Thymus (tissue), 11 donors: ENCODE measurements at regions not wholly inside any gene's neighbourhood (a gene's known extent, or its start where the extent isn't known, plus 50 kb on each side); places are given as distances from the start of the nearest gene placed in this dataset.

Experiments
- DNase-seq, 9 donors: peaks; one replicate each; pipeline ENCODE4 v3.0.0-alpha.2; 2013; ENCODE audit warnings: low spot score in 9 of 9, low read depth in 6 of 9, missing footprints in 1 of 9
- H3K27ac ChIP-seq, 2 donors: one replicate each; pipeline ENCODE4 v1.5.1; 2013; ENCODE audit warnings: control low read depth in 1 of 2, low read depth in 1 of 2, low read length in 1 of 2, mild to moderate bottlenecking in 1 of 2, moderate library complexity in 1 of 2
- H3K27me3 ChIP-seq, 2 donors: one replicate each; pipeline ENCODE4 v1.5.1; 2013; ENCODE audit warnings: low read length in 1 of 2; ENCODE audit not compliant: control insufficient read depth in 2 of 2, insufficient read depth in 1 of 2
- H3K36me3 ChIP-seq, 2 donors: one replicate each; pipeline ENCODE4 v1.5.1; 2013; ENCODE audit warnings: low read length in 1 of 2, mild to moderate bottlenecking in 1 of 2, moderate library complexity in 1 of 2; ENCODE audit not compliant: control insufficient read depth in 2 of 2, insufficient read depth in 2 of 2
- H3K4me1 ChIP-seq, 2 donors: one replicate each; pipeline ENCODE4 v1.5.1; 2013; ENCODE audit warnings: low read length in 2 of 2; ENCODE audit not compliant: control insufficient read depth in 2 of 2, insufficient read depth in 2 of 2
- H3K4me3 ChIP-seq, 2 donors: one replicate each; pipeline ENCODE4 v1.5.1; 2013; ENCODE audit warnings: low read length in 2 of 2, control low read depth in 1 of 2, mild to moderate bottlenecking in 1 of 2
- H3K9me3 ChIP-seq, 2 donors: one replicate each; pipeline ENCODE4 v1.5.1; 2013; ENCODE audit warnings: low read length in 1 of 2, mild to moderate bottlenecking in 1 of 2; ENCODE audit not compliant: control insufficient read depth in 2 of 2, insufficient read depth in 1 of 2
- WGBS: extraction: QIAGEN DNeasy Blood & Tissue Kit; methylation state at CpG from one replicate; pipeline ENCODE4 v1.1.7; 2013; 5-methylcytosine and 5-hydroxymethylcytosine counted together
- donor health status: healthy.

DNA sequence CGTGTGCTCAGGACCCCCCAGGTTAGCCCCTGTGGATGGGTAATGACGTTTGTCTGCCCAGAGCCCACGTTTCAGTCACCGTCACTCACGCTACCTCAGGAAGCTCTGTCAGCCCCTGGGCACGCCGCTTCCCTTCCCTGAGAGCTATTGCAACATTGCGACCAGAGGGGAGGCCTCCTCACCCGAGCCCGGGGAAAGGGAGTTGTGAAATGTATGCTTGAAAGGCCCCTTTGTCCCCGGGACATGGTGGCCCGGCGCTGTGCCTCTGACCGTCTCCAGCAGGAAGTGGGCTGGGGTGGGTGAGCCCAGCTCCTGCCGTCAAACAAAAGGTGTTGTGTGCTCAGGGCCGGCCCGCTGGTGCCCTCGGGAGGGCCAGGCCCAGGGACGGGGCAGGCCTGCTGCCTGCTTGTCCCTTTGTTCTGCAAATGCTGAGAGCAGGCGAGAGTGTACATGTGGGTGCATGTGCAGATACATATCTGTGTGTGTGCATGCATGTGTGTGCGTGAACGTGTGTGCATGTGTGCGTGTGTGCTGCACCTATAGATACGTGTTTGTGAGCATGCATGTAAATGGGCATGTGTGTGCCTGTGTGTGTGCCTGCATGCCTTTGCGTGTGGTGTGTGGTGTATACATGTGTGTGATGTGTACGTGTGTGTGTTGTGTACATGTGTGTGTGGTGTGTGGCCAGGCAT lies 1125.0 kb downstream of the BRD1 start:
- Histone ChIP-seq H3K27ac (no peak overlapping the region), H3K27me3 (no peaks in the 10 kb centered on the region), H3K4me1 (no peaks in the 10 kb centered on the region), H3K4me3 (no peak overlapping the region), H3K9me3 (no peaks in the 10 kb centered on the region), H3K36me3 (no peaks in the 10 kb centered on the region)
- DNase-seq: no peak
- WGBS: 54% methylated on average over 26 of the region's 26 CpGs

- Histone ChIP-seq H3K4me1 (no peaks in the 10 kb centered on the region), H3K27ac (no peak overlapping the region), H3K9me3 (no peaks in the 10 kb centered on the region), H3K36me3 (no peaks in the 10 kb centered on the region), H3K4me3 (no peak overlapping the region), H3K27me3 (no peaks in the 10 kb centered on the region)
- no peak for DNase-seq
- WGBS: 94% methylated on average over 23 of the region's 23 CpGs
Observed at GRCh38 chr22:48701296-48702030, 1126.2 kb downstream of the BRD1 start.

GRCh38 chr22:48700566-48701295 lies 1126.9 kb downstream of the BRD1 start:
- DNase-seq: no peak
- no peak overlapping the region for H3K4me3 ChIP-seq
- 86% methylated on average over 19 of the region's 19 CpGs for WGBS

DNA sequence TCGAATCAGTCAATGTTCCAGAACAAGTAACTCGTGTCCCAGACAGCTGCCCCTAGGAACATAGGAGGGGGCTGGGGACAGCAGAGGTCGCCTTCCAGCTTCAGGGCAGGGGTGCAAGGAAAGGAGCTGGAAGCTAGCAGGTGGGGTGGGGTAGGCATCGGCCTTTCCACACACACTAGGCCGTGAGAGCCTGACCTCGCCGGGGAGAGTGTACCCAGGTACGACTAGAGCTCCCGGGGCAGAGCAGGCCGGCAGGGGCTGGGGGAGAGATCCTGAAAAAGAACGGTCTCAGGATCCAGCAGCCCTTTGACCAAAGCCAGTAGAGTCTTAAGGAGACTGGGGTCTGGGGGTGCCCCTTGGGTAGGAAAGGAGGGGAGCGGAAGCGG lies 1127.5 kb downstream of the BRD1 start:
- Histone ChIP-seq H3K36me3 (no peaks in the 10 kb centered on the region), H3K27ac (no peak overlapping the region), H3K9me3 (no peaks in the 10 kb centered on the region), H3K4me1 (no peaks in the 10 kb centered on the region), H3K27me3 (no peaks in the 10 kb centered on the region), H3K4me3 (no peak overlapping the region)
- 97% methylated on average over 13 of the region's 13 CpGs for WGBS
- DNase-seq: no peak

More at GRCh38 chr22:48700566-48701295, 1126.9 kb downstream of the BRD1 start:
- H3K27me3 ChIP-seq: no peaks in the 10 kb centered on the region
- H3K9me3 ChIP-seq: no peaks in the 10 kb centered on the region
- H3K27ac ChIP-seq: no peak overlapping the region
- no peaks in the 10 kb centered on the region for H3K36me3 ChIP-seq
- no peaks in the 10 kb centered on the region for H3K4me1 ChIP-seq

DNA sequence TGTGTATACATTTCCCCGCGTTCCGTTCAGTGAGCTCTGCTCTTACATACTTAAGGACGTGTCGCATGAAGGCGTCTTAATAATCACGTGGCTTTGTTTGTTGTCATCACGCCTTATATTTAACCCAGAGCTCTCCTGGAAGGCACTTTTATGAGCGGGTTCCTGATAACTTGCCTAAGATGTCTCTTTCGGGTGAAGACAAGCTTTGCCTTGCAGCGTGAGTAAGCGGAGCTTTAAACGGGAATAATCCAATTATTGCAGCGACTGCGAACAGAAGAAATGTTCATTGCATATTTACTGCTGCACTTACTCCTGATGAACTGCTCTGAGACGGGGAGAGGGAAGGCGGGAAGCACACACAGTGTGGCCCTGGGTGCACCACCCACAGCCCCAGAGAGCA lies 1128.2 kb downstream of the BRD1 start:
- no peak overlapping the region for H3K4me3 ChIP-seq
- no peaks in the 10 kb centered on the region for H3K4me1 ChIP-seq
- H3K36me3 ChIP-seq: no peaks in the 10 kb centered on the region
- H3K9me3 ChIP-seq: no peaks in the 10 kb centered on the region
- no peak overlapping the region for H3K27ac ChIP-seq
- 95% methylated on average over 17 of the region's 17 CpGs for WGBS
- DNase-seq: no peak
- H3K27me3 ChIP-seq: no peaks in the 10 kb centered on the region

GRCh38 chr22:48698618-48699017 lies 1129.1 kb downstream of the BRD1 start:
- WGBS: 80% methylated on average over 13 of the region's 13 CpGs
- Histone ChIP-seq H3K4me1 (no peaks in the 10 kb centered on the region), H3K36me3 (no peaks in the 10 kb centered on the region), H3K9me3 (no peaks in the 10 kb centered on the region), H3K27ac (no peak overlapping the region), H3K4me3 (no peak overlapping the region), H3K27me3 (no peaks in the 10 kb centered on the region)
- no peak for DNase-seq

GRCh38 chr22:48697694-48698276 lies 1129.9 kb downstream of the BRD1 start:
- H3K27me3 ChIP-seq: no peaks in the 10 kb centered on the region
- H3K9me3 ChIP-seq: no peaks in the 10 kb centered on the region
- H3K27ac ChIP-seq: no peak overlapping the region
- H3K4me3 ChIP-seq: no peak overlapping the region
- no peaks in the 10 kb centered on the region for H3K36me3 ChIP-seq
- DNase-seq: no peak
- 95% methylated on average over 6 of the region's 6 CpGs for WGBS
- H3K4me1 ChIP-seq: no peaks in the 10 kb centered on the region

GRCh38 chr22:48697223-48697622 lies 1130.5 kb downstream of the BRD1 start:
- Histone ChIP-seq H3K4me3 (no peak overlapping the region), H3K4me1 (no peaks in the 10 kb centered on the region), H3K36me3 (no peaks in the 10 kb centered on the region), H3K27ac (no peak overlapping the region), H3K9me3 (no peaks in the 10 kb centered on the region), H3K27me3 (no peaks in the 10 kb centered on the region)
- DNase-seq: no peak
- 98% methylated on average over 3 of the region's 3 CpGs for WGBS

DNA sequence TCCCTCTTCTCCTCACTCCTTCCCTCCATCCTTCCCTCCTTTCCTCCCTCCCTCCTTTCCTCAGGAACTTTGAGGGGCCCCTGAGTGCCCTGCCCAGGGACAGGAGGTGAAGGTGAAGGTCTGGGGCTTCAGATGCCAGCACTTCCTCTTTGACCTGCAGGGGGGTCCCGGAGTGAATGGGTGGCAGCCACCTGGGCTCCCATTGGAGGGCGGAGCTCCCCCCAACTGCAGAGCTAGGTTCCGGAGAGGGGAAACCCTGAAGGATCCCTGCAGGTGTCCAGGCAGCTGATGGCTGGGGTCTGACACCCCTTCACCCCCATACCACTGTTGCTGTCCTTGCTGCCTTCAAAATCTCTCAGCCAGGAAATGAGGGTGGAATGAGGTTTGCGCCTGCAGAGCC lies 1131.3 kb downstream of the BRD1 start:
- Histone ChIP-seq H3K4me1 (no peaks in the 10 kb centered on the region), H3K27ac (no peak overlapping the region), H3K27me3 (no peaks in the 10 kb centered on the region), H3K9me3 (no peaks in the 10 kb centered on the region), H3K4me3 (no peak overlapping the region), H3K36me3 (no peaks in the 10 kb centered on the region)
- WGBS: 77% methylated on average over 4 of the region's 4 CpGs
- DNase-seq: no peak
